ENCODE measurements at regions not wholly inside any gene's neighbourhood (a gene's known extent, or its start where the extent isn't known, plus 50 kb on each side); places are given as distances from the start of the nearest gene placed in this dataset.
A peak's percentile ranks its signal among the peaks of the same experiment; 100 is the strongest.

DNA sequence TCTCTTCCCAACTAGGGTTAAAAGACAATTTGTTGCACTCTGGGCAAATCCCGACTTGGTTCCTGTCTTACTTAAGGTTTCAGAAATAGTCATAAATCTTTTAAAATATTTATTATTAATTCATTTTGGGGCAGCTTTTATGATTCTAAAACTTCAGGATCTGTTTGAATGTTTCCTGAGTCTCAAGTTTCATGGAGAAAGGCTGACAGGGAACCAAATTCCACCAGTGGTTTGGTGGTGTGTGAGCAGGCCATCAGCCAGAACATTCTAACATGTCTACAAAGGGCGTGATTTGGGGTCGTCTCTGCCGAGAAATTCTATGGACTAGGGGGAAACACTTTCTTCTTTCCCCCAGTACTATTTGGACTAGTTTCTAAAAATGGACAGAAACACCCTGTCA, 366.4 kb downstream of the ZNF521 start:
- no peak for DNase-seq (ENCODE audit: low read depth in 2 of 2)

DNA sequence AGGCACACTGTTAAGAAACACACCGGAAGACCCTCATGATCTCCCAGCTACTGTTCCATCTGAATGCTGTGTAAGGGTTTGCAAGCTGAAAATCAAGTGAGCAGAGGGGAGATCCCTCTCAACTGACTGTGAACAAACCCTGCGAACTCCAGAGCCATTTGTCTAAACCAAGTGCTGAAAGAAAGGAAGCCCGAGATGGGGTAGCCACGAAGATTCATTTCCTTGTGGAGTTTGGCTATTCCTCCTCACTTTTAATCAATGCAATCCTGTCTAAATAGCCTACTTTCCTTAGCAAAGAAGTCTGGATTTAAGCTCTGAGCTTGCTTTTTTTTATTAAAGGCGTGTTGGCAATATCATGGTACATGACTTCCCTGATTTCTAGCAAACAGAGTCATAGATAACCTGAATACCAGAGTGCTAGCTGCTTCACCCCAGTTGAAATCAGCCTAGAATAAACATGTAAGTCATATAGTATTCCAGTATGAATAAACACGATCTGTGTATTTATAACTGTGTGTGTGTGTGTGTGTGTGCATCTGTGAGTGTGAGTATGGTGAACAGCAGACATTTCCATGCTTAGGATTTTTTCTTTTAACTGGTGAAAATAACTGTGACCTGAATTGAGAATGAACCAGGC, 365.2 kb downstream of the ZNF521 start:
- DNase-seq (ENCODE audit: low read depth in 2 of 2): peak in 1 of 2 donors; percentile 7

DNA sequence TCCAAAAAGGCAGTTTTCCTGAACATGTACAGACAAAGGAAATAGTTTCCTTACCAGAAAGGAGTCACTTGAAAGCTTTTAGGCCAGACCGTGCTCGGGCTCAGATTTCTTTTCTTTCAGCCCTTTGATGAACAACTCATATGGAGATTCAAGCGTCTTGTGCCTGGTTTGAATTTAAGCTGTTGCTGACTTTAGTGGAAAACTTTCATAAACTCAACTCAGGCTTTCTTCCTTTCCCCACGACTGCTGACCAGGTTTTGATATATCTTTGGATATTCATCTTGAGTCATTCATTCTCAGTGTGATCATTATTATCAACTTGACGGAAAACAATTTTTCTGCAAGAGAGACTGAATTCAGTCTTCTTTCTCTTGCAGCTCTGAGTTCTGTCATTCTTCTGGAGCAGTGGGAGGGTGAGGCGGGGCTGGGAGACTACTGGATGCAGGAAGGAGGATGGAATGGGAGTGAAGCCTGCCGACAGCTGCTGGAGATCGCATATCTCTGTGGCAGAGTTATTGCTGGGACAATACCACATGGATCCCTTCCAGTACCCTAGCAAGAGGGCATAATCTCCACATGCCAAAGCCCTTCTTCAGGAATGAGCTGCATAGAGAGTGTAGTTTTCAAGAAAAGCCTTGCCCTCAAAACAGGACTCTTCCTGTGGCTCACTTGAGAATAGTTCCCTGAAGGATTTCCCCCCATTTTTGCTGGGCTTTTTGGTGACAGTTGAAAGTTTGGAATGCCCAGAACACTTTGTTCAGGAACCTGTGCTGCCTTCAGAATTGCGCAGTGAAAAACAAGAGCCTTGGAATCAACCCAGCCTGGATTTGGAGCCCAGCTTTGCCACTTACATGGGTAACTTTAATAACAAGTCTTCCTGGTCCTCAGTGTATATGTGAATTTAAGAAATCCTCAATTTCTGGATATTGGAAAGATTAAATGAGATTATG, 364.4 kb downstream of the ZNF521 start:
- no peak for DNase-seq (ENCODE audit: low read depth in 2 of 2)

DNA sequence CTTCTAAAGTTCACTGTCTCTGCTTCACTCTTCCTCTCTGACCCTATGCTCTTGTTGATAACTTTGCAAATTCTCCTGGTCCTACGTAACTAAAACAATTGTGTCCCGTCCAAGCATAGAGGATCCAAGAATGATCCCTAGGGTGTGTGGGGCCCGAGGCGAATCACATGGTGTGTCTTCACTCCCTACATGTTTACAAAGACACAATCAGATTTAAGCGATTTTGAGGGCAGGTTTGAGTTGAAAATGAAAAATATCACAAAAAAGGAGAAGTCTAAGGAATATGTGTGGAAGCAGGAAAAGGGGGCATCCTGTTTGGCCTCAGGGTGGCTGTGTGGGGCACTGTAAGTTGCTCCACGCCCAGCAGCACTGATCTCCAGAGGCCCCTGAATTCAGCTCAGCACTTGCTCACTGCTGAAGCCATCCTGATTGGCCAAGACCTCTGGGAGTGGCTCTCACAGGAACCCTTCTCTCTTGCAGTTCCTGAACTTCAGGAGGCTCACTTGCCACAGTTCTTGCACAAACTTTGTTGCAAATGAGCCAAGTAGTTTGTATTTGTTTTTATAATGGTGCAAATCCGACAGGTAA, 363.6 kb downstream of the ZNF521 start:
- no peak for DNase-seq (ENCODE audit: low read depth in 2 of 2)

DNA sequence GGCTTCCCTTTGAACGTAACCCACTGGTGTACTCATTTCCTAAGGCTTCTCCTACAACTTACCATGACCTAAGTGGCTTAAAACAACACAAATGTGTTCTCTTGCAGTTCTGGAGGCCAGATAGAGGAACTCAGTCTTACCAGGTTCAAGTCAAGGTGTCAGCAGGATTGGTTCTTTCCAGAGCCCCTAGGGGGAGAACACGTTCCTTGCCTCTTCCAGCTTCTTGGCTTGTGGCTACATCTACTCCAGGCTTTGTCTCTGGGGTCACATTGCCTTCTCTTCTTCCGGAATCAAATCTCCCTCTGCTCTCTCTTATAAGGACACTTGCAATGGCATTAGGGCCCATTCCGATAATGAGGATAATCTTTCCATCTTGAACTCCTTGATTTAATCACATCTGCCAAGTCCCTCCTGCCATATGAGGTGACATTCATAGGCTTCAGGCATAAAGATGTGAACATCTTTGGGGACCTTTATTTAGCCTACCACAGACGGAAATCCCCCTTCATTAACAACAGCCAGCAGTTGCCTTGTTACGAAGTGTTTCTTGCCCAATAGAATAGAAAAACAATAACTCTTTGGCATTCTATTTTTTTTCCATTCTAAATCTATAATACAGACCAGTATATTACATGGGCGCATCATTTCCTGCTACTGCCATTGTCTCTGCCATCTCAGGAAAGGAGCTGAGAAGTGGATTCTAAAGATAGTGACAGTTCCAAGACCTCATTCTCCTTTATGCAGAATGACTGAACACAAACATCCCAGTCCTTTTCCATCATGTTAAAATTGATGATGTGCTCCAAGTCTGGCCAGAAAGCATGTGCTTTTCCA, 362.0 kb downstream of the ZNF521 start:
- peak; percentile 44 to 51 for DNase-seq (ENCODE audit: low read depth in 2 of 2)

DNA sequence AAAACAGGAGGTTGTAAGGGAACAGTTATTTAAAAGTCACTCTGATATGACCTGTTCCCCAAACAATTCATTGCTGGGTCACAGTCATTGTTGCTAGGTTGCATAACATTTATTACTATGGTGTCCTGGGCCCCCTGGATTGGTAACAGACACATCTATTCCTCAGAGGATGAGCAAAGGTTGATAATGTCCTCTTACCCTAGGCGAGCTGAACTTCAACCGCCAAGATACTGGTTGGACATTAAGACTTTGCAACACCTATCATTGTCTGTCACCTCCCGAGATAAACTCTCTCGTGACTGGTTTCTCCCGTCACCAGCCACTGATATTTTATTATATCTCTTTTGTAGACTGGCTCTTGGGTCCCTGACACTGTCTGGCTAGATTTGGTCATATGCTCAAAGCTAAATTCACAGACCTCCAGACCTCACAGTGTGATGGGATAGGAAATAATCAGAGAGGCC, 361.3 kb downstream of the ZNF521 start:
- peak; percentile 15 to 70 for DNase-seq (ENCODE audit: low read depth in 2 of 2)

DNA sequence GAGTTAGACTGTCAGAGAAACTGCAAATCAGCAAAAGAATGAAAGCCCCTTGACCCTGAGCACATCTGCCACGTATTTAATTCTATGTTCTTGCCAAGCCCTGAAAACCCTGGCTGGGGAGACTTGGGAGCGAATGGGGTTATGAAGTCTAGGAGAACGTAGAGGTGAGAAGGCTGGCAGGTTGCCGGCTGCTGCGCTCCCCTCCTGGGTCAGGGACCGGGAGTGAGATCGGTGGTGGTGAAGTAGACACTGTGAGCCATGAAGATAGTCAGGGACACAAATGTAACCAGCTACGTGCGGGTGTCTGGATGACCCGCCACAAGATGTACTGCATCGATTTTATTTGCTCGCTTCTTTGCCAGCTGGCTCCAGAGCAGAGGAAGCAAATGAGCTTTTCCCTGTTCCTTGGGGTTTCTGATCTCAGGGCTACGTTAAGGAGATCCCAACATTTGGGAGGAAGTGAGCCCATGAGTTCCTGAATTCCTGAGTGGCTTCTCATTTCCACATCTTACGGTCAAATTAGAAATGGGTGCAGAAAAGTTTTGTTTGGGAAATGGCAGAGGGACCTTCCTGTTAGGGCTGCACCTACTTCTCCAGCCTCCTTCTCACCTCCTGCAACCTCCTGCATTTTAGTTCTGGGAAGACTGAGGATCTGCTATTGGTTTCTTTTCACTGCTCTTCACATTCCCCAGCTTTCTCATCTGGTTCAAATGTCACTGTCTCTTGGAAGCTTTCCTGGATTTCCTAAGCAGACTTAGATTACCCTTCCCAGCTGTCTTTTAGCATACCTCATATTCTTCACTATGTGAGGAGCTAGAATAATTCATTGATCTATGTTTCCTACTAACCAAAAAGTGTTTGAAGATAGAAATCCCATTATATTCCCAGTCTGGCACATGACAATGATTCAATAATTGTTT, 360.6 kb downstream of the ZNF521 start:
- DNase-seq (ENCODE audit: low read depth in 2 of 2): peak in 1 of 2 donors; percentile 26

DNA sequence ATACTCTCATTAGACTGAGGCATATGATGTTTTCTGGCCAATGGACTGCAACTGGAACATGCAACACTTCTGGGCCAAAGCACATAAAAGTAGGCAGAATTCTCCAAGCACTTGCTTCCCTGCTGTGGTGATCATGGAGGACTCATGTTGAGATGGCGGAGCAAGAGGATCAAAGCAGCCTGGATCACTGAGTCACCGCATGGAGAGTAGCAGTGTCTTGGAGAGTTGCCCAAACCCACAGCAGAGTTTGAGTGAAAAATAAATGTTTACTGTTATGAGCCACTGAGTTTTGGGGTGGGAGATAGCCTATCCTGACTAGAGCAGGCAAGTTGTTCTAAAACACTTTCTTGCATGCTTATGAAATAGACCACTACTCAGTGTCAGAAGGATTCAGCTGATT, 359.5 kb downstream of the ZNF521 start:
- DNase-seq (ENCODE audit: low read depth in 2 of 2): no peak

DNA sequence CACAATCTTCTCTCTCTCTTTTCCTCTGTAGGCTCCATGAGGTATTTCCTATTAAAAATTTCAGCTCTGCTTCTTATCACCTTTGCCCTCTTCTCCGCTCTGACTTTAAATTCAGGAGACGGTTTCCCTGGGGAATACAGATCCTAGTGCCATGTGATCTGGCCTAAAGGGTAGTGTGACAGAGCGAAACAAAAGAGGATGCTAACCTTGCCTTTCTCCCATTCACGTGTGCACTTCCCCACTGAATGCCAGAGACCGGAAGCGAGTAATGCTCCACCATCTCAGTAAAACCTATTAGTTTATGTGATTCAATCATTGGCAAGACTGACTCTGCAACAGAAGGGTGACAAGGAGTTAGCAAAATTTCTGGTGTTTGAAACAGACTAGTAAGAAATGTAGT, 358.3 kb downstream of the ZNF521 start:
- peak; percentile 39 to 48 for DNase-seq (ENCODE audit: low read depth in 2 of 2)

DNA sequence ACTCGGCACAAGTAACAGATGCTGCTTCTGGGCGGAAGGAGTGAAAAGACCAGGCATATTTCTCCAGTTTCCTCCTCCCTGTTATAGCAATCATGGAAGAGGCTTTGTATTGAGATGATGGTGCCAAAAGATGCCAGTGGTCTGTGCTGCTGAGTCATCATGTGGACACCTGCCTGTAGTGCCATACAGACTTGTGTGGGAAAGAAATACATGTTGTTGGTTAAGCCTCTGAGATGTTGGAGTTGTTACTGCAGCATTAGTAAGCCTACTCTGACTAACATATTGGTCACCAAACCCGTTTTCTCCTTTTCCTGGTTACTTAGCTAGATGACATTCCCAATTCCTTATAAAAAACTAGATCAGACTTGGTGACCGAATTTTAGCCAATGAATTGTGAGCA, 356.9 kb downstream of the ZNF521 start:
- DNase-seq (ENCODE audit: low read depth in 2 of 2): peak in 1 of 2 donors; percentile 14

DNA sequence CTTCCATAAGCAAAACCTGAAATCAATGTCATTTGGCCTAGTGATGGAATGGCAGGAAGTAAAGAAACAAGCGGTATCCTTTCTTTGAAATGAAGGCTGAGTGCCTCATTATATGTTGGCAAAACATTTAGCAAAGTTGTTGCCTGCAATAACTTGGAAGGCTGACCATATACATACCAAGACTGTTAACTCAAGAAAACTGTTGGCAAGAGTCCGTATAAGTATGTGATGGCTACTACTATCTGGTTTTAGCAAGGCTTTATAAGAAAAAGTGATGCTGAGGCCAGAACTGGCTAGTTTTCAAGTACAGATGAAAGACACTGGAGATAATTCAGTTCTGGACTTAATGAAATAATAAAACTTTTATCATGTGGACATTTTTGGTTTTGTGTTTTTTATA, 356.2 kb downstream of the ZNF521 start:
- no peak for DNase-seq (ENCODE audit: low read depth in 2 of 2)

DNA sequence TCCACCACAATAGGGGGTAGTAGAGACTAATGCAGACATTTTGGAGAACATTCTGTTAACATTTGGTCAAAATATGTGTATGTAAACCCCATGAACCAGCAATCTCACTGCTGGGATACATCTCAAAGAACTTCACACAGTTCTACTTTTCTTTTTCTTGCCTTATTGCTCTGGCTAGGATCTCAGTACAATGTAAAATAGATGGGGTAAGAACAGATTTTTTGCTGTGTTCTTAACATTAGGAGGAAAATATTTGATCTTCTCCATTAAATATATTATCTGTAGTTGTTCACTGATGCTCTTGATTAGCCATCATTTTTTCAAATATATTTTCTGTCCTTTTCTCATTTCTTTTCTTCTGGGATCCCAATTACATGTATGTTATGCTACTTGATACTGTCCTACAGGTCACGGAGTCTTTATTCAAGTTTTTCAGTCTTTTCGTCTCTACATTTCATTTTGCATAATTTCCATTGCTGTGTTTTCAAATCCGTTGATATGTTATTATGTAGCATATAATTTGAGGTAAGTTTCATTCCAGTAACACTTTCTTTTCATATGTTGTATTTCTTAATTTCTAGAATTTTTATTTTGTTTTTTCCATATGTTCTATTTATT, 352.2 kb downstream of the ZNF521 start:
- DNase-seq (ENCODE audit: low read depth in 2 of 2): no peak

DNA sequence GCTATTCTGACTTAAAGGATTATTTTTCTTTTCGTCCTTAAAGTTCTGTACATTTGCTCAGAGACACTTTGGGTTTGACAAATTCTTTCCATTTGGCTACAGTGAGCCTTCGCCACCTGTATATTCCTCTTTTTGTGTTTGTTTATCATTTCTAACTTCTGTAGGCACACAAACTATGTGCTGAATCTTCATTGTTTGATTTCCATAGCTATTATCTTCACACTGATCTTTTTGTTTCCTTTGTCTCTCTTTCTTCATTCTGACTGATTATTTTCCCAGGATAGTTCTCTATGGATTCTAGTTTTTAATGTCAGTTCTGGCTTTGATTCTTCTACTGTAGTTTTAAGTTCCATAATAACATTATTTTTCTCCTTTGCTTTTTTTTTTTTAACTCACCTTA, 350.2 kb downstream of the ZNF521 start:
- peak in 1 of 2 donors; percentile 61 for DNase-seq (ENCODE audit: low read depth in 2 of 2)

DNA sequence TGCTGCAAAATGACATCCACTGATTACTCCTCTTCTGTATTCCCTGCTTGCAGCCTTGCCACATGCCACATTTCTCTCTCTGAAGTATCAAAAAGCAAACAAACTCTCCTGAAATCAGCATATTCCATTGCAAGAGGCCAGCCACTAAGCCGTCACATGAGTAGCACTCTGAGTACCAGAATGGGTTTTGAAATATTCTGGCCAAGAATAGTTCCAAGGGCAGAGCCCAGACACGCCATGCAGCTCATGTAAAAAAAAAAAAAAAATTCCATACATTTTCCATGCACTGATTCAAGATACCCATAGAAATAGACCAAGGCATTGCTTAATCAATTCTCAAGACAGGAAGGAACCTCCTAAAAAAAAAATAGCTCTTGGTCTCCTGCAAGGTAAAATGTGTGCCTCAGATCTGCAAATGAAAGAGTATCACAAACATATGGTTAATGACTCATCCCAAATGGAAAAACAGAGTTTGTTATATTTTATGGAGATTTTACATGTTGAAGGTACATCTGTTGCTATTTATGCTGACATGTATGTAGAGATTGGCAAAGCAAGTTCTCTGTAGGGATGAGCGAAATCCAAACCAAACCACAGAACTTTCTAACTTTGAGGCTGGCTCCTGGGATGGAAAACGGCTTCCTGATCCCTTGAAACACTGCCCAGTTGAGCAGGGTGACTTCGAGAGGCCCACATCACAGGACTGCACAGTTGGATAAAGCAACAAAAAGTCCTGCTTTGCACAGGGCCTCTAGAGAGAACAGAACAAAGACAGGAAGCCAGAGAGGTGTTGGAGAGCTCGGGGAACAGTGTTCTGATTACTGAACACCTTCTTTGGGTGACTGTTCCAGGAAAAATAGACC, 346.2 kb downstream of the ZNF521 start:
- DNase-seq (ENCODE audit: low read depth in 2 of 2): peak in 1 of 2 donors; percentile 82

DNA sequence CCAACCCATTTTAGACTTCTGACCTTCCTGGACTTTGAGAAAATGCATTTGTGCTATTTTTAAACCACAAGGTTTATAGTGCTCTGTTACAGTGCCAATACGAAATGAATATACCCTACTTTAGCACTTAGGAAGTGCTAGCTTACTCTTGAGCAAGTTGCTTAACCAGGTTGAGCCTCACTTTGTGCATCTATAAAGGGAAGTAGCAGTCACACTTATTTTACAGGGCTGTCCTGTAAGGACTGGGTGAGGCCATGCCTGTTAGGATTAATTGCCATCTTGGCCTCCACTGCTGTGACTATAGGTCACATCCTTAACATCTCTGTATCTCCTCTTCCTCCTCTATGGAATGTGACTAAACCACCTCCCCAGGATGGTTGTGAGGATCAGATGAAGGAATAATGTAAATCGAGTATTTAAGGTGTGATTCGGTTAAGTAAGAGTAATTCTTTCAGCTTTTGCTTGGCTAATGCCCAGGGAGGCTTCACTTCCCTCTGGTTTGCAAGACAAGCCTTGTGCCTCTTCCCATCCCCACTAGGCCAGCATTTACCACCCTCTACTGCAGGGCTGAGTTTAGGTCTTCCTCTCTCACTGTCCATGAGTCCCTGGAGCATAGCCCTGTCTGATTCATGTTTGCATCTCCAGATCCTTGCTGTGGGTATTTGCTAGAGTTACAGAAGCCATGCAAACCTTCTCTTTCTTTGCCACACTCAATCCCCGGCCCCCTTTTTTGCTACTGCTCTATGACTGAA, 341.2 kb downstream of the ZNF521 start:
- no peak for DNase-seq (ENCODE audit: low read depth in 2 of 2)

All from lung microvascular endothelial cell (primary cell).